ENCODE measurements at regions not wholly inside any gene's neighbourhood (a gene's known extent, or its start where the extent isn't known, plus 50 kb on each side); places are given as distances from the start of the nearest gene placed in this dataset.

DNA sequence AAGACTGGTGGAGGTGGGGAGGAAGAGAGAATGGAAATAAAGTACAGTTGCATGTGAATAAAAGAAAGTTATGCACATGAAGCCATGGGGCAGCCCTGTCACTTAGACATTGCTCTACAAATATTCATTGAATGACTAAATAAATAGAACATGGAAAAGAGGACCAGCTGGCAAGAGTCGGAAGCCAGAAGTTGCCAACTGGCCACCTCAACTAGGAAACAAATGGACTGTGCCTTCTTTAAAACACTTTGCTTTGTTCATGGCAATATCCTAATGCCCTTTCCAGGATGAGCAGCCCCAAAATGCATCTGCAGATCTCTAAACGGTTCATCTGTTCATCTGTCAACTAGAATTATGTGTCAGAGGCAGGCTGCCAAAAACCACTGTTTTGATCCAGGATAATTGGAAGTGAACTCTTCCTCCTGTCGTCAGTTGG is 157.3 kb downstream of the NOC3L start:
- FAIRE-seq, result no peak
- POLR2A ChIA-PET, result no interaction called here
- H3K9me3 ChIP-seq, result no peaks in the 10 kb centered on the region
- H3K4me3 ChIP-seq, result no peak overlapping the region
- CTCF ChIA-PET, result interaction anchor here (0.8 to 1.3 kb wide), 3 partner anchors 9 to 23 kb away, joined by 3 read pairs; no protein-coding TSS in a partner anchor
- no peaks in the 10 kb centered on the region; the same call in 2 of the 3 replicates for H3K4me1 ChIP-seq
- no peak for ATAC-seq
- TF ChIP-seq PHF8 (IDR thresholded peaks at IDR 0.05; ENCODE audit: borderline replicate concordance, low read depth) (no peak), POLR2AphosphoS2 (conservative IDR thresholded peaks at IDR 0.05; ENCODE audit: low read length) (no peak), ZFP36 (IDR thresholded peaks at IDR 0.05; ENCODE audit: borderline replicate concordance, partially characterized antibody) (no peak), MAFK (IDR thresholded peaks at IDR 0.05; ENCODE audit: partially characterized antibody) (no peak), ESRRA (IDR thresholded peaks at IDR 0.05; ENCODE audit: borderline replicate concordance, low read length) (no peak)
- TF ChIP-seq, protein P1, sequence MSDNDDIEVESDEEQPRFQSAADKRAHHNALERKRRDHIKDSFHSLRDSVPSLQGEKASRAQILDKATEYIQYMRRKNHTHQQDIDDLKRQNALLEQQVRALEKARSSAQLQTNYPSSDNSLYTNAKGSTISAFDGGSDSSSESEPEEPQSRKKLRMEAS (IDR thresholded peaks at IDR 0.05), result no peak
- TF ChIP-seq, protein P2, sequence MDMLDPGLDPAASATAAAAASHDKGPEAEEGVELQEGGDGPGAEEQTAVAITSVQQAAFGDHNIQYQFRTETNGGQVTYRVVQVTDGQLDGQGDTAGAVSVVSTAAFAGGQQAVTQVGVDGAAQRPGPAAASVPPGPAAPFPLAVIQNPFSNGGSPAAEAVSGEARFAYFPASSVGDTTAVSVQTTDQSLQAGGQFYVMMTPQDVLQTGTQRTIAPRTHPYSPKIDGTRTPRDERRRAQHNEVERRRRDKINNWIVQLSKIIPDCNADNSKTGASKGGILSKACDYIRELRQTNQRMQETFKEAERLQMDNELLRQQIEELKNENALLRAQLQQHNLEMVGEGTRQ (IDR thresholded peaks at IDR 0.05), result no peak
- H3K4me2 ChIP-seq, result no peak overlapping the region
- 84% methylated on average over 3 of the region's 3 CpGs for WGBS (ENCODE audit: missing lambda C conversion rate)
- no peak for DNase-seq (ENCODE audit: low read depth in 1 of 2, low spot score in 1 of 2)
- H3K27ac ChIP-seq, result no peak overlapping the region

DNA sequence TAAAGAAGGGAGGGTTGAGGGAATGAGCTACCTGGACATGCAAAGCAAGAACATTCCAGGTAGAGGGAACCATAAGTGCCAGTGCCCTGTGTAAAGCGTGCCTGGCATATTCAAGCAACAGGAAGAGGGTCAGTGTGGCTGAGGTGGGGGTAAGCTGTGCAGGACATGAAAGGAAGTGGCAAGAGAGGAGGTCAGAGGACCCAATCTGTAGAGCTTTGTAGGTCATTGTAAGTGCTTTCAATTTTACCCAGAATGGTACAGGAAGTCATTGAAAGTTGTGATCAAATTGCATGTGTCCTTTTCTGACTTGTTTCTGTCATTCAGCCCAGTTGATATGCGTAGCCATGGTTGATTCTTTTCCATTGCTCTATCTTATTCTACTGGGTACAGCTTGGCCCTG is 156.6 kb downstream of the NOC3L start:
- Histone ChIP-seq H3K4me1 (no peaks in the 10 kb centered on the region; the same call in 2 of the 3 replicates), H3K4me3 (no peak overlapping the region), H3K9me3 (no peaks in the 10 kb centered on the region), H3K27ac (no peak overlapping the region), H3K4me2 (no peak overlapping the region)
- WGBS (ENCODE audit: missing lambda C conversion rate), result 85% methylated on average over 2 of the region's 2 CpGs
- CTCF ChIA-PET, result interaction anchor here (0.8 to 1.9 kb wide), 6 partner anchors 8 to 290 kb away, joined by 3 to 8 read pairs (median 3); no protein-coding TSS in a partner anchor
- POLR2A ChIA-PET, result no interaction called here
- ATAC-seq (no peak), DNase-seq (ENCODE audit: low read depth in 1 of 2, low spot score in 1 of 2) (no peak), FAIRE-seq (no peak)
- TF ChIP-seq HDAC2 (IDR thresholded peaks at IDR 0.05) (no peak), RARB (CRISPR knock-in tag; IDR thresholded peaks at IDR 0.05) (no peak), NFE2L2 (conservative IDR thresholded peaks at IDR 0.05; ENCODE audit: low read length) (no peak), PHF8 (IDR thresholded peaks at IDR 0.05; ENCODE audit: borderline replicate concordance, low read depth) (no peak), KDM5A (IDR thresholded peaks at IDR 0.05) (no peak), SREBF2 (IDR thresholded peaks at IDR 0.05) (no peak), CBX8 (IDR thresholded peaks at IDR 0.05) (no peak), RFX5 (IDR thresholded peaks at IDR 0.05) (no peak), FOXS1 (CRISPR knock-in tag; IDR thresholded peaks at IDR 0.05) (no peak), CEBPB (IDR thresholded peaks at IDR 0.05) (no peak), HOXB13 (CRISPR knock-in tag; IDR thresholded peaks at IDR 0.05; ENCODE audit: low read depth) (no peak)
- TF ChIP-seq, protein P2 (IDR thresholded peaks at IDR 0.05), result no peak

DNA sequence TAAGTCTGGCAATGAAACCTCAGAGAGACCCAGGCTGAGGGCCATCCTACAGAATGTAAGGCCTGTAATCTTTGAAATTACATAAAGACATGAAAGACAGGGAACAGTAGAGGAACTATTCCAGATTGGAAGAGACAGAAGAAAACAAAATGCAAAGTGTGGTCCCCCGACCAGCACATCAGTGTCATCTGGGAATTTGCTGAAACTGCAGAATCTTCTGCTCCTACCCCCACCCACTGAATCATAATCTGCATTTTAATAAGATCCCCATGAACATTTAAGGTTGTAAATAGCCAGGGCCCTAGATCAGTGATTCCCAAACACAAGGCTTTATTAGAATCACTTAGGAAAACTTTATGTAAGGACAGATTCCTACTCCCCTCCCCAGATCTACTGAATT is 154.4 kb downstream of the NOC3L start:
- TF ChIP-seq FOSL2 (IDR thresholded peaks at IDR 0.05) (no peak), FOSL2 (CRISPR knock-in tag; IDR thresholded peaks at IDR 0.05) (no peak), HEYL (CRISPR knock-in tag; IDR thresholded peaks at IDR 0.05) (no peak), MAFK (IDR thresholded peaks at IDR 0.05; ENCODE audit: partially characterized antibody) (peak; percentile 57)
- Histone ChIP-seq H3K9me3 (no peaks in the 10 kb centered on the region), H3K4me1 (peaks cover 8% of the 10 kb centered on the region), H3K4me2 (no peak overlapping the region), H3K4me3 (no peak overlapping the region), H3K27ac (no peak overlapping the region)
- ChIA-PET POLR2A (no interaction called here), CTCF (no interaction called here)
- DNase-seq (ENCODE audit: low read depth in 1 of 2, low spot score in 1 of 2), result no peak
- no peak for FAIRE-seq
- WGBS (ENCODE audit: missing lambda C conversion rate), result 97% methylated on average over 1 of the region's 1 CpG
- no peak for ATAC-seq

Data from A549 (cell line).